CD4-positive, alpha-beta T cell treated with Interleukin-2 at 100 ng/mL for 4 hours (primary cell): ENCODE measurements at regions not wholly inside any gene's neighbourhood (a gene's known extent, or its start where the extent isn't known, plus 50 kb on each side); places are given as distances from the start of the nearest gene placed in this dataset.
"Not testable (repeated sequence)": the region's sequence is repeated elsewhere in the genome, so short reads cannot be mapped to it uniquely, and the experiment has no call there.

Experiments used
- DNase-seq: peaks from one replicate; pipeline ENCODE4 v3.0.0-alpha.2; 2020; ENCODE audit warnings: low spot score

- no peak for DNase-seq
Observed at GRCh38 chr6:103036846-103037245, 1643.3 kb downstream of the GRIK2 start.

DNA sequence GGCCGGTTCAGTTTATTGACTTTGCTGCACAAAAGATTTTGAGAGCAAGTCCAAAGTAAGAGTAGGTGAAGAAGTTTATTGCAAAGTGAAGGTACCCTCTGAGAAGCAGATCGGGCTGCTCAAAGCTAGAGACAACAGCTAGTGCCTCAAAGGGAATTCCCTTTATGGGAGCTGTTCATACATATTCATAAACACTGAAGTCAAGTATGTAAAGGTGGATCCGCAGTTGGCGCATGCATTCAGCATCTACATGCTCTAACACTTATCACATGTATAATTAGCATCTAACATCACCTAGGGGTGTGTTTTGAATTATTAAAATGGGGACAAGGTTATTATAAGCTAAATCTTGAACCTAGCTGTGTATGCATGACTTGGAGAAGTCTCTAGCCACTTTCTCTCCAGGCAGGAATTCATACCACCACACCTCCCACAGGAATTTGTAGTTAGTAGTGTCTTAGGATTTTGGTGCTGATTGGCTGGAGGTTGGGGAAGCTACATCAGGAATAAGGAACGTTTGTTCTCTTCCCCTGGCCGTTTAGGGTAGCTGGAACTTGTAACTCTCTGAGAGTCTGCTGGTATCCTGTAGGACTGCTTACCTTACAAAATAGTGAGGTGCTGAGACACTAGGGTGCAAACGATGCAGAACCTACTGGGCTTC lies 1633.9 kb downstream of the GRIK2 start:
- no peak for DNase-seq

DNA sequence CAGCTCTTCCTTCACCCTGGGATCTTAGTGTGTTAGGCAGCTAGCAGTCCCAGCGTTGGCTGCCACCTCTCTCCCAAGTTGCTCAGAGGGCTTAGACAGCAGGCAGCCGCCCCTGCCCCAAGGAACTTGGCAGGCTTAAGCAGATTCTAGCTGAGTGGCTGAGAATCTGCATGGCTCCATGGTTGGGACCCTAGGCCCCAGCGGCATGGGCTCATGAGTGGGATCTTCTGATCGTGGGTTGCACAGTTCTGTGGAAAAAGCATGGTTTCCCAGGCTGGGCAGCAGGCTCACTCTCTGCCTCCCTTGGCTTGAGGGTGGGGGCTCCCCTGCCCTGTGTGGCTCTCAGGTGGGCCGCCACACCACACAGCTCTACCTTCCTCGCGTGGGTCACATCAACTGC lies 1624.9 kb downstream of the GRIK2 start:
- no peak for DNase-seq

DNA sequence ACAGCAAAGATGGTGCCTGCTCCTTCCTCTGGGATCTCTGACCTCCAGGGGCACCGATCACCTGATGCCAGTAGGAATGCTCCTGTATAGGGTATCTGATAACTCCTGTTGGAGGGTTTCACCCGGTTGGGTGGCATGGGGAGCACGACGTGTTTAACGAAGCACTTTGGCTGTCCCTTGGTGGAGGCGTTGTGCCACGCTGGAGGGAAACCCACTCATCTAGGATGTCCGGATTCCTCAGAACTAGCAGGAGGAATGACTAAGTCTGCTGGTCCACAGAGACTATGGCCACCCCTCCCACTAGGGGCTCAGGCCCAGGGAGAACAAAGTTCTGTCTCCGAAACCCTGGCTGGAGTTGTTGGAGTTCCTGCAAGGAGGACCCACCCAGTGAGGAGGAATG lies 1624.4 kb downstream of the GRIK2 start:
- no peak for DNase-seq

DNA sequence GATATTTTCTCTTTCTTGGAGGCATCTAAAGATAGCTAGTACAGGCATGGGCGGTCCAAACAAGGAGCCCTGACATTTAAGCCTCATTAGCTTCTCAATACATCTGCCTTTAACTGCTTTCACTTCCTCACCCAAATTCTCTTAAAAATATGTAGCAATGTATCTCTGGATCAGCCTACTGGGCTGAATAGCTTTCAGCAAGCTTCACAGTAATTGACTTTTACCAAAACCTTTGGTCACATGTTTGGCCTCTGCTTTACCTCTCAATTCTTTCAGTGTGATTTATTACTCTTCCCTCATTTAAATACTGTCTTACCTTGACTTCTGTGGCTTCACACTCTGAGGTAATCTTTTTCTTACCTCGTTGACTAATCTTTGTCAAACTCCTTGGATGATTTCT lies 1618.1 kb downstream of the GRIK2 start:
- DNase-seq: no peak

GRCh38 chr6:103002282-103002681 lies 1608.8 kb downstream of the GRIK2 start:
- DNase-seq: no peak

GRCh38 chr6:103001724-103002123 lies 1608.2 kb downstream of the GRIK2 start:
- DNase-seq: no peak

- DNase-seq: no peak
Observed at GRCh38 chr6:103000688-103001087, 1607.2 kb downstream of the GRIK2 start.

- no peak for DNase-seq
Observed at GRCh38 chr6:102995491-102995890, 1602.0 kb downstream of the GRIK2 start.

DNA sequence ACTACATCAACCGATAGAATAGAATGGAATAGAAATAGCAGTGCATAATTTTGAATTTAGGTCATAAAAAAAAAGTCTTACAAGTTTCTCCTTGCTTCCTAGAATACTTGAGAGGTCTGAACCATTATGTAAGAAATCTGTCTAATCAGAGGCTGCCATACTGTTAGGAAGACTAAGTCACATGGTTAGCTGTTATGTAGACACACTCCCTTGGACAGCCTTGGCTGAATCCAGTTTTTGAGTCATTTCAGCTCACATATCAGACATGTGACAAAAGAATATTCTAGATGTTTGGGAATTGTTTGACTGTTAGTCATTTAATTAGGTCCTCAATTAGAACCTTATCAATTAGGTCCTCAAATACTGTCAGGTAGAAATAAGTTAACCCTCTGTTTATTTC lies 1601.4 kb downstream of the GRIK2 start:
- DNase-seq: no peak

DNA sequence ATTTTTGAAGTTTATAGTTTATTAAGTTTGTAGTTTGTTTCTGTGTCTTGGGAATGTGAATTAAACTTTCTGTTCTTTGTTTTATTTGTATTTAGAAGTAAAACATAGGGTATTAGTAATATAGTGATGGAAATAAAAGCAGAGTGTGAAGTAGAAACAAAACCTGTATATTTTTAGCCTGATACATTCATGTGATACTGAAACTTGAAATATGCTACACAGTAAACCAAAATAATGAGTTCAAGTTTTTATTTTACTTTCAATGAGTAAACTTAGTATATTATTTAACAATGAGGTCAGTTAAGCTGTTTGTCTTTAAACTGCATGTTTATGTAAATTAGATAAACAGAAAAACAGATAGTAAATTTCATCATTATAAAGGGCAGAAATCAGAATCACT lies 1592.6 kb downstream of the GRIK2 start:
- no peak for DNase-seq

GRCh38 chr6:102984357-102984756 lies 1590.8 kb downstream of the GRIK2 start:
- DNase-seq: no peak

GRCh38 chr6:102981490-102982015 lies 1588.0 kb downstream of the GRIK2 start:
- DNase-seq: no peak

DNA sequence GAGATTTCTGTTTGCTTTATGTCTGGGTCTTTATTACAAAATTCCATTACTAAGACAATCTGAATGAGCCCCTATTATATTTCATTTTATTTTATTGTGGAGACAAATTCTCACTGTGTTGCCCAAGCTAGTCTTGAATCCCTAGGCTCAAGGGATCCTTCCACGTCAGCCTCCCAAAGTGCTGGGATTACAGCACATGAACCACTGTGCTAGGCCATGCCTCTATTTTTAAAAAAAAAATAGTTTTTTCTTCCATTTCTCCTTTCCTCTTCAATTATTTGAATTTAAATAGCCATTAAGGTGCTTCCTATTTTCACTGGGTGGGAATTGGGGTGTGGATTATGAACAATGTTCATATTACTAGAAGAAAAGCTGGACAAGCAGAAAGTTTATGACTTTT lies 1587.4 kb downstream of the GRIK2 start:
- DNase-seq: no peak

- DNase-seq: no peak
Observed at GRCh38 chr6:102961902-102962301, 1568.4 kb downstream of the GRIK2 start.

GRCh38 chr6:102950967-102951366 lies 1557.5 kb downstream of the GRIK2 start:
- DNase-seq: no peak

- no peak for DNase-seq
Observed at GRCh38 chr6:102944475-102944874, 1551.0 kb downstream of the GRIK2 start.

- DNase-seq: no peak
Observed at GRCh38 chr6:102942206-102942605, 1548.7 kb downstream of the GRIK2 start.

DNA sequence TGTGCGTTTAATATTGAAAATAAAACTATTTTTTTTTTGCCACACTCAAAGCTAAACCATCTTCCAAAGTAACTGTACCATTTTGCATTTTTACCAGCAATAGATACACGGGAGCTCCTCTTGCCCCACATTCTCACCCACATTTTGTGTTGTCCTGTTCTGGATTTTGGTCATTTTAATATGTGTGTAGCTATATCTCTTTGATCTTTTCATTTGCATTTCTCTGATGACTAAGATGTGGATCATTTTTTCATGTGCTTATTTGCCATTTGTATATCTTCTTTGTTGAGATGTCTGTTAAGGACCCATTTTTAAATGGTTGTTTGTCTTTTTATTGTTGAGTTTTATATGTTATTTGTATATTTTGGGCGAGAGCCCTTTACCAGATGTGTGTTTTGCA lies 1543.5 kb downstream of the GRIK2 start:
- no peak for DNase-seq

- DNase-seq: no peak
Observed at GRCh38 chr6:102928109-102928508, 1534.6 kb downstream of the GRIK2 start.

GRCh38 chr6:102918161-102918560 lies 1524.7 kb downstream of the GRIK2 start:
- DNase-seq: no peak

DNA sequence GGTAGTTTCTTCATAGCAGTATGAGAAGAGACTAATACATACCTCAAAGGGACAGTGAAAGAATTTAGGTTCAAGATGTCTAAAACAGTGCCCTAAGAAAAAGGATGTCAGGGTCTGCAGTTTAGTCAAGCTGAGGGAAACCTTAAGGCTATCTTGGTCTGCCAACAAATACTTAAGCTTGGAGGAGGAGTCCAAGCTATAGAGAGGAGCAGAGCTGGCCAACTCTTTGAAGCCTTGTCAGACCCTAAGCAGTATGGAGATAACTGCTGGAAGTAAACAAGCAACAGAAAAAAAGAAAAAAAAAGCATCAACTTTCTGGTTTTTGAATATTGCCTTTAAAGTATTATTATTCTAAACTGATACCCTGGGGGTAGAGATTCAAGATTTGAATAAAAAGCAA lies 1518.1 kb downstream of the GRIK2 start:
- DNase-seq: no peak

GRCh38 chr6:102910701-102911139 lies 1517.2 kb downstream of the GRIK2 start:
- not testable (repeated sequence) for DNase-seq

- no peak for DNase-seq
Observed at GRCh38 chr6:102907181-102907580, 1513.7 kb downstream of the GRIK2 start.
